Activated CD4-positive, alpha-beta T cell treated with anti-CD3 and anti-CD28 coated beads, Interleukin-2, amount 50 U/mL, for 24 hours (primary cell): ENCODE measurements at regions not wholly inside any gene's neighbourhood (a gene's known extent, or its start where the extent isn't known, plus 50 kb on each side); places are given as distances from the start of the nearest gene placed in this dataset.
"Not testable (repeated sequence)": the region's sequence is repeated elsewhere in the genome, so short reads cannot be mapped to it uniquely, and the experiment has no call there.

Experiments used
- DNase-seq, 2 donors: peaks; one replicate each; pipeline ENCODE4 v3.0.0-alpha.2; 2020; ENCODE audit warnings: low read depth in 1 of 2, low spot score in 1 of 2

DNA sequence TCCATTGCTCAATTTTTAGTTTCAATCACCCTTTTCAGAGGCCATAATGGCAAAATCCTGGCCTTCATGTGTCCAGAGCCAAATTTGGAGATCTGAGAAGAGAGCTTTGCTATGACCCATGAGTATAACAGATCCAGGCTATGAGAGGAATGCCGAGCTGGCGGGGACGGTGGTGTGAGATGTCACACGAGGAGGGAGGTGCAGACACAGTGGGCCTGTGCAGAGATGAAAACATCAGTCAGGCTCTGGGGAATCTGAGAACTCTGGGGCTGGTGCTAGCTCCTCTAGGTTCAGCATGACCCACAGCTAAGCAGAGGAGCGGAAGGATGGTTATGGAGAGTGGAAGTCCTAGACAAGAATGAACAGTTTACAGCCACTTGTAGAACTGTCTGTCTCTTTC is 398.3 kb upstream of the ATP10A start:
- DNase-seq: no peak

DNA sequence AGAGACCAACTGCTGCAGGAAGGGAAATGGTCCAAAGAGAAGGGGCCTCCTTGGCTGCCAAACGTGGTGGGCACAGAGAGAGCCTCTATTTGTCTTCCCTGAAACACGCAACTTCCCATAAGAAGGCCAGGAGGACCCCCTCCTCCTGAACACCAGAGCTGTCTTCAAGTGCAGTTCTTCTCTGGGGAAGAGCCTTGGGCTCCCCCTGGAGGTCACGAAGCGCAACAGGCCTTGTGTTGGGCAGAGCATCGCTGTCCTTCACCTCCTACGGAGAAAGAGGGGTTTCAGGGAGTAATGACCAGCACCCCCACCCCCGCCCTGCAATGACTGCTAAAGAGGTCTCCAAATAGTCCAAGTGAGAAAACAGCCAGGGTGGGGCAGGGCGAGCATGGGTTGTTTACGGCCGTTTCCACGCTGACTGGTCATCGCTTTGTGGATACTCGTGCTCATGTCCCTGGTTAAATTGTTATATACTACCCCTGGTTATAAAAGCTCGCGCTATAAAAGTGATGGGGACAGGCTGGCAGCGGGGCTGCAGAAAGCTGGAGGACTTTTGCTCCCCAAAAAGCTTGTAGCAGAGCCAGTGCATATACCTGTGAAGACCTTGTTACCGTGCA is 397.5 kb upstream of the ATP10A start:
- no peak for DNase-seq

DNA sequence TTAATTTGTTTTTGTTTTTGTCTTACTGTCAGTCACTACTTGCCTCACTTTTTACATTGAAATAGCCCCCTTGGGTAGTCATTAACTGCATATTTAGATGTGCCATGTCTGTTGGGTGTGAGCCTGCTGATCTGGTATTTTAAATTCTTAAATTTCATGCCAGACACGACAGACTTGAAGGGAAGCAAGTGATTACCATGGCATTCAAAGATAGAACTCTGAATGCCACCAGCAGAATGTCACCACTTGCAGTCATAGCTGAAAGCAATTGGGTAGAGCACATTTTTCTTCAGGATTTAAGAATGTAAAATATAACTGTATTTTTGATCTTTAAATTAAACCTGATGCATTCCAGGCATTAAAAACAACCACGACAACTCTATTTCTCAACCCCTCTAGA is 396.5 kb upstream of the ATP10A start:
- DNase-seq: no peak

DNA sequence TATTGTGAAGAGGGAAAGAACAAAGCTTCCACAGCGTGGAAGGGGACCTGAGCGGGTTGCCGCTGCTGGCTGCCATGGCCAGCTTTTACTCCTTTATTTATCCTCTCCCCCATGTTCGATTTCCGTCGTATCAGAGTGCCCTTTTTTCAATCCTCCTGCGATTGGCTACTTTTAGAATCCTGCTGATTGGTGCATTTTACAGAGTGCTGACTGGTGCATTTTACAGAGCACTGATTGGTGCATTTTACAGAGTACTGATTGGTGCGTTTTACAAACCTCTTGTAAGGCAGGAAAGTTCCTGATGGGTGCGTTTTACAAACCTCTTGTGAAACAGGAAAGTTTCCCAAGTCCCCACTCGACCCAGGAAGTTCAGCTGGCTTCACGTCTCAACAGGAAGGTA is 381.7 kb upstream of the ATP10A start:
- not testable (repeated sequence) for DNase-seq

DNA sequence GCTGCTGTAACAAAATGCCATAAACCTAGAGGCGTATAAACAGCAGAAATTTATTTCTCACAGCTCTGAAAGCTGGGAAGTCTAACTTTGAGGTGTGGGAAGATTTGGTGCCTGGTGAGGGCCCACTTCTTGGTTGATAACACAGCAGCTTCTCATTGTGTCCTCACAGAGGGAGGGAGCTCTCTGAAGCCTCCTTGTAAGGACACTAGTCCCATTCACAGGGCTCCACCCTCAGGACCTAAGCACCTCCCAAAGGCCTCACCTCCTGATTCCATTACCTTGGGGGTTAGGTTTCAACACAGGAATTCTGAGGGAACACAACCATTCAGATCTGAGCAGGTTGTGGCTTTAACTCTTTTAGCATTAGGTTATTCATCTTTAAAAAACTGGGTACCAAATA is 380.3 kb upstream of the ATP10A start:
- DNase-seq: no peak

DNA sequence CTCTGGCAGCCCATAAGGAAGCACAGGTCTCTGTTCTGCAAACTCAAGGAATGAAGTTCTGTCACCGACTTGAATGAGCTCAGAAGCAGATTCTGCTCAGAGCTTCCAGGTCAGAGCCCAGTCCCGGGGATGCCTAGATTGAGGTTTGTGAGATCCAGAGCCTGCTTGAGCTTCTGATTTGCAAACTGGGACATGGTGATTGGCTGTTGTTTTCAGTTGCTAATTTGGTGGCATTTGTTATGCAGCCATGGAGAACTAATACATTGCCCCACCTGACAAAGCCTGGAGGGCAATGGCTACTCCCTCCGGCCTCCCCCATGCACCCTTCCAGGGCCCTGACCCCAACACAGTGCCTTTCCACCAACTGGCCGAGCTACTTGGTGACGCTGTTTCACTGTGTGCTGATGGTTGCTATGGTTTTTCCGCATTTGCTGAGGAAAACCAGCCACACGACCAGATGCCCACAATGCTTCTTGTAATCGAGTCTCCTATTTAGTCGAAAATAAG is 379.5 kb upstream of the ATP10A start:
- no peak for DNase-seq

DNA sequence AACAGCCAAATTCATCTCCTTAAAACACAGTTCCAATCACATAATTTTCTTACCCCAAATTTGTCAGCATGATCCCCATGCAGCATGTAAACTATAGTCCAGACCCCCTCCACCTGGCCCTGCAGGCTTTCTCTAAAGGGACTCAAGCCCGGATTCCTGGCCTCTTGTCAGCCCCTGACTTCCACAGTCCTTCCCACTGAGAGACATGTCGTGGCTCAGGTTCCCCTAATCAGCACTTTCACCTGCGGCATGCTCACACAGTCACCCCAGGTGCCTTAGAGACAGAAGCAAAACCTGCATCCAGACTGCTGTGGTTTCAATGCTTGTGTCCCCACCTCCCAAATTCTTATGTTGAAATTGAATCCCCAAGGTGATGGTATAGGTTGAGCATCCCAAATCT is 372.7 kb upstream of the ATP10A start:
- no peak for DNase-seq

DNA sequence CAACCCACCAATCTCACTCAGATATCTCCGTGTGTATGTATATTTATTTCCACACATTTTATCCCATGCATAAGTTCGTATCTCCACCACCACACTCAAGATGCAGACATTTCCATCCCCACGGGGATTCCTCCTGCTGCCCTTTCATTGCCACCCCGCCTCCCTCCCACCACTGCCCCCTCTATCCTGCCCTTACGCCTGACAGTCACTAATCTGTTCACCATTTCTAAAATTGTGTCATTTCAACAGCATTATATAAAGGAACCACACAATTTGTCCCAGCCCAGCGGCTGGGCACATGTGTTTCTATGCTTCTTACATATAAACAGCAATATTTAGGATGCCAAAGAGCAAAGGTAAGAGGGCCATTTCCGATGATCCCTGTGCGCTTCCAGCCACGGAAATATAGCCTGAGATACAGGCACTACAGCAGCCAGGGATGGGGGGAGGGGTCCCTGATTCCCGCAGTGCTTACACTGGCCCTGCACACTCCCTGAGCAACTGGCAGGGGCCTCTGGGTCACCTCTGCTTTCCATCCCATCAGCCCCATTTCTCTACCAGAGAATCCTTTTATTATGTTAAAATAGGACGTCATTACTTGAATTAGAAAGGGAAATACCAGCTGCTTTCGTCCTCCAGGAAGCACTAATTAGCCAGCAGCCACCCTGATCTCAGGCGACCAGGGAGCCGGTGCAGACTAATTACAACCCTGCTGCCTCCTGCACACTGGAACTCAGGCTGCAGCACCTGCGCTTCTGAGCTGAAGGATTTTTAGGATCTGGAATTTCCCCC is 372.0 kb upstream of the ATP10A start:
- DNase-seq: no peak

DNA sequence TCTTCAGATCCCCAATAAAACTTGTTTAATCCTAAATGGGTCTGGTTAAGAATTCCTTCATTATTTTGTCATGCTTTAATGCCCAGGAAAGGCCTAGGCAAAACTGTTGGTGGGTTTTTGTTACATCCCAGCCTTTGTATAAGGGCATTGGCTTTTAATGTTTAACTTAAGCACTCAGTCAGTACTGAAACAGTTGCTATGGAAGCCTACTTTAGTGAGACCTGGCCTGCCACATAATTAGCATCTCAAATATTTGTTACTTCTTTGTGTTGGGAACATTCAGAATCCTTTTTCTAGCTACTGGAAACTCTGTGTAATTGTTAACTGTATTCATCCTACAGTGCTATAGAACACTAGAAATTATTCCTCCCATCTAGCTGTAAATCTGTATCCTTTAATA is 369.6 kb upstream of the ATP10A start:
- DNase-seq: no peak

DNA sequence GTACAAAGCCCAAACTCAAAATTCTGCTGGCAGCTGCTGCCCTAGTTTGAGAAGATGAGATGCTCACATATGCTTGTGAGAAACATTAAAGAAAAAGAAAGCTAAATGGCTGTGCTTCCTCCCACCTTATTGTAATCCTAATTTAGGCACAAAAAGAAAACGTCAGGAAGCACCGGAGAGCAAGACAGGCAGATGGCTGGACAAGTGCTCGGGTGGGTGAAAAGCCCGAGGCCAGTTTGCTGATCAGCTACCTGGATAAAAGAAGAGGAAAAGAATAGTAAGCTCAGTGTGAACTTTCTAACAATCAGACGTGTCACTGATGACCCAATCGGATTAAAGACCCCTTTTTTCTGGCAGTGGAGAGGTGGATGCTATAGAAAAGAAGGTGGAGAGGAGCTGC is 368.0 kb upstream of the ATP10A start:
- no peak for DNase-seq

DNA sequence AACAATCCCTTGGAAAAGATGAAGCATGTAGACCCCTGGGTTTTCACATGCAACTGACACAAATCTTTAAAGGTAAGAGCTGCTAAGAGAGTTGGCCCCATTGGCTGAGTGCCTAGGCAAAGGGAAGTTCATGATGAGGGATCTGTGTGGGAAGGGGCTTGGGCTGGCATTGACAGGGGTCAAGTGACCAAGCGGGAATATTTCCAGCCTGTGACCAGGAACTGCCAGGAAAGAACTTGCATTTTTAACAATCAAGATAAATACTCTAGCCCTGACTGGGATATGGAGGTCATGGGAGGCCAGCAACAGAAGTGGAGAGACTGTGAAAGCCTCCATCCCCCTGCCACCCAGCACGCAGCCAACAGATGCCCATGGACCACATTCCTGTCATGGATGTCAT is 361.1 kb upstream of the ATP10A start:
- no peak for DNase-seq

DNA sequence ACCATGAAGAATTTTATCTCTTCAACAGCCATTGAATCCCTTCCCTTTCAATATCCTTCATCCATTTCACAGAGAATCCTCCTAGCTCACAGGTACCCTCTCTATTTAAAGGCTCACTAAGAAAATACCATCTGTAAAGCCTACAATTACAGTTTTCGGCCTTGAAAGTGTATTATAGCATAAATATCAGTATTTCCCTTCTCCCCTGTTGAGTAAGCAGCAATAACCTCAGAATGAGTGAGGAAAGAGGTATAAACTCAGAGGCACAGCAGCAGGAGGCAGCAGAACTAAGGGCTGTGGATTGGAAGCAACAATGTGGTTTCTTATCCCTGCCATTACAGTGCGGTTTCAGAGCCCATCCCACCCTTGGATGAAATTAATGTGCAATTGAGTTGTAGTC is 360.6 kb upstream of the ATP10A start:
- no peak for DNase-seq

DNA sequence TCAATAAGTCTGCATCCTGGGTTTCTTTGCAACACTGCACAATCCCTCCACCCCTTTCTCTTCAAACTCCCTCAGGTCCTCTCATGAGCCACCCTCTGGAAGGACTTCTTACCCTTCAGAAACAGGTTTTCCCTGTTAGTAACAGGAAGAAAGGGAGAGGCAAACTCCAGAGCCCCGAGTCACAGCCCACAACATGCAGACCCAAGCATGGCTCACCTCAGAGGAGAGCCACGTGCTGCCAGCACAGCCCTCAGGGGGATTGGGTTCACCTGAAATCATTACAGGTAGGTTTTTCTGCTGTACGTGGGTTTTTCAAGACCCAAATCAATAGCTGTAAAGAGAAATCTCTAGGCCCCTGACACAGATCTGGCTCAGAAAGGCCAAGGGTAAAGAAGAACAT is 359.7 kb upstream of the ATP10A start:
- no peak for DNase-seq

DNA sequence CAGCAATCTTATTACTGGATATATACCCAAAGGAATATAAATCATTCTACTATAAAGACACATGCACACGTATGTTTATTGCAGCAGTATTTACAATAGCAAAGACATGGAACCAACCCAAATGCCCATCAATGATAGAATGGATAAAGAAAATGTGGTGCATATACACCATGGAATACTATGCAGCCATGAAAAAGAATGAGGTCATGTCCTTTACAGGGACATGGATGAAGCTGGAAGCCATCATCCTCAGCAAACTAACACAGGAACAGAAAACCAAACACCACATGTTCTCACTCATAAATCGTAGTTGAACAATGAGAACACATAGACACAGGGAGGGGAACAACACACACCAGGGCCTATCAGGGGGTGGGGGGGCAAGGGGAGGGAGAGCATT is 353.9 kb upstream of the ATP10A start:
- DNase-seq: not testable (repeated sequence)

DNA sequence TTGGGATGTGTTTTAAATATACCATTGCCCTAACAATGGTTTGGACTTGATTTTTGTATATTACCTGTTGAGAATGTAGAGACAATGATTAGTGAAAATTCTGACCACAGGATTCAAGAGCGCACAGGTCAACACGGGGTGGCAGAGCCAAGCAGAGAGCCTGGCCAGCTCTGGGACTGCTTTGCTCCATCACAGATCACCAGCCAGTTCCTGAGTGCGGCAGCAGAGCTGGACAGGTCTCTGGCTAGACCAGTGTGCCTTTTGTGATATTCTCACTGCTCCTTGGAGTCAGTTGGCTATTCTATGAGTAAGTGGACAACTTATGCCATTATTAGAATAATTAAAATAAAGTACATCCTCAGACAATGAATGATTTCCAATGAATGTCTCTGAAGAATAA is 351.2 kb upstream of the ATP10A start:
- no peak for DNase-seq

DNA sequence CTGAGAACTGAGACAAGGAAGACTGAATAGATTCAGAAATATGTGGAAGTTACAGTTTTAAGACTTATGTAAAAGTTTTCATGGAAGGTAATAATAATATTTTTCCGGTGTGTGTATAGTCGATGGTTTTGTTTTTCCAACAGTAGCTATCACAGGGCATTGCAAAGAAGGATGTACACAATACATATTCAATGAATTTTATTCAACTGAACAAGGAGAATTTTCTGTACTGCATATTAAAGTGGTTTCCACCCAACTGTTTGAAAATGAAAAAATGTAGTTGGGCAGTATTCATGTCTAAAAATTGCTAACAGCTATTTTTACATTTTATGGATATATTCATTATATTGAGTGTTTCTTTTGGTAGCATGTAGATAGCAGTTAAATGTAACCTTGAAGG is 350.3 kb upstream of the ATP10A start:
- no peak for DNase-seq

DNA sequence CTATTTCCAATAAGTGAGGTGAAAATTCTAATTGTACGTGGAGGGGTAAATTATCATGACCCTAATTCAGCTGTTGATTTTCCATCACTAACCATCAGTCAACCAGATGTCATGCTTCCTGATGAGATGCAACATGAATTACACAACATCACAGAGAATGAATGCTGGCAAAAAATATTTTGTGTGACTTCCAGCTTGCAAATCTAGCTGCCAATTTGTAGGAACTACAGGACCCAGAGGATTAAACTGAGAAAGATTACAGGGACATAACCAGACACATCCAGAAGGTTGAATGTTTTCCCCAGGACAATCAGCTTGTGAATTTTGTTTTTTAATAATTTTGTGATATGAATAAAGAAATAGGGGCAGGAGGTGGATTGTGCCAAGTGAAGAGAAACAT is 349.0 kb upstream of the ATP10A start:
- DNase-seq: no peak

DNA sequence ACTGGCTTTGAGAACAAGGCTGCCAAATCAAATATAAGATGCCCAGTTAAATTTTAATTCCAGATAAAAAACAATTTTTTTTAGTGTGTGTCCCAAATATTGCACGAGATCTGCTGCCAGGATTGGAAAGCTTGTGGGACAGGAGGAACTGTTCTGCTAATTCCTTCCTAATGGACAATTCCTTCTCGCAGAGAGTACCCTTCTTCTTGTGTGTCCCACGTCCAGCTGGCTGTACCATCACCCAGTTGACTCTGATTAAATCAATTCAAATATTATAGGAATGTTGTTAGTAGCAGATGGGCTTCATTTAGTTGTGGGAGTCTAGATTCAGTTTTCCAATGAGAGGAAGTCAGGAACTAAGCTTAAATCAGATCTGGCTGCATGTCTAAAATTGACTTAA is 347.9 kb upstream of the ATP10A start:
- DNase-seq: no peak

DNA sequence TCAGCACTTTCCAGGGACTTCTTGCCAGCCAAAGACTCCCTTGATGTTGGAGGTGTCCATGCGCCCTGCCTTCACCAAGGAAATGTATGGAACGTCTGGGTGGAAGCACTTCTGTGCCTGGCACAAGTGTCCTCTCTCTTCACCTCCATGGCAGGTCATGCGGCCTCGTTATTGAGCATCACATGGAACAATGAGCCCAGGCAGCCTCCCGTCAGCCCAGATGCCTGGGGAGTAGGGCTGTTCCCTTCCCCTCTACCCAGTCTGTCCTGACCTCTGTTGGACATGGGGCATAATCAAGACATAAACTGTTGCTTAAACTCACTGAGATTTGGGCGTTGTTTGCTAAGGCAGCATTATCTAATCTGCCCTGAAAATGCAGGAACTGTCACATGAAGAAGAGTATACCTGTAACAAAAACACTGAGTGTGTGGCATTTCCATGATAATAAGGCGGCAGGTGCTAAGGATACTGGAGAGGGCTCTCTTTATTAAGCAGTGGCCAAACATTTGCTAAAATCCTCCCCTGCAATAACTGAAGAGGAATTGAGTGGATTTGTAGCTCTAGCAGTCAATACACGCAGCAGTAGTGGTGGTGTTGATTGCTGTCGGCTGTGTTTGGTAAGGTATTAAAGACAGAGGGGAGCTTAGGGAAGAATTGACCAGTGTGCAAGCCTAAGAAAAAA is 338.2 kb upstream of the ATP10A start:
- no peak for DNase-seq

DNA sequence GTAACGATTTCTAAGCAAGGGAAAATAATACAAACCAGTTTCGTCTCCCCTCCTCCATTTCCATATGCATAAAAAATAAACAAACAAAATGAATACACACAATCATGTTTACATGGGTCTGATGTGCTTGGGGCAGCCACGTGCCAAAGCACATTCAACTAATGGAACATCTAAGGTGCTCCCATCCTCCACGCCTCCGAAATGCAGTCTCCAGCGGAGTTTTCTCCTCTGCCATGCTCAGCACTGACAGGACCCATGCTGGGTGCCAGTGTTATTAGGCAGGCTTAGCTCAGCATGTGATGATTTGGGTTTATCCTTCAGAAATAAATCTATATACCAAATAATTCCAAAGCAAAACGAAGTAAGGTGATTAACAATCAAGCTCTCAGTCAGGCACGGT is 337.3 kb upstream of the ATP10A start:
- no peak for DNase-seq

DNA sequence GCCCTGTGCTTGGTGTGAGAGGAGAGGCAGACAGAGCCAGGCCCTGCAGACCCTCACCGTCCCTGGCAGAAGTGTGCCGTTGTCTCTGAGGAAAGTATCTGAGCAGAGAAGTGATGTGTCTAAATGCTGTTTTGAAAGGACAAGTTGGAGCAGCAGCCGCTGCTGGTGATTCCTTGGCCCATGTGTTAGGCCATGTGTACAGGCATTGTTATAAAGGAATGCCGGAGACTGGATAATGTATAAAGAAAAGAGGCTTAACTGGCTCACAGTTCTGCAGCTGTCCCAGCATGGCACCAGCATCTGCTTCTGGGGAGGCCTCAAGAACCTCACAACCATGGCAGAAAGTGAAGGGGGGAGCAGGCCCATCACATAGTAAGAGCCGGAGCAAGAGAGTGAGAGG is 334.6 kb upstream of the ATP10A start:
- DNase-seq: no peak

DNA sequence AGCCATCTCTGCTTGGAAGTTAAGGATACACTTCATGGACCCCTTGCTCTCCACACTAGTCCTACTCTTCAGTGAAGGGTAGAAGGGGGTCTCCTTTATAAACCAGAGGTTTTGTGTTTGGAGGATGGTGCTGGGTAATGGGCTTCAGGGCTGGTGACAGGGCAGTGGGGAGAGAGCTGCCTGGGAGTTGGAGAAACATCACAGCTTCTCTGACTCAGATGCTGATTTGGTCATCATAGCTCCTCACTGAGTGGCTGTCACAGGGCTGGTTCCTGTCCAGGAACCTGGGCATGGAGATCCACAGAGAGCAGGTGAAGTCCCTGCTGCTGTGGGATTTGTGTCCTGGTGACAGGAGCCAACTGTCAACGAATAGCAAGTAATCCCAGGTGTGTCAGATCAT is 333.9 kb upstream of the ATP10A start:
- no peak for DNase-seq
